ENCODE measurements at regions not wholly inside any gene's neighbourhood (a gene's known extent, or its start where the extent isn't known, plus 50 kb on each side); places are given as distances from the start of the nearest gene placed in this dataset.

- Histone ChIP-seq H4K20me1 (ENCODE audit: control insufficient read depth, extremely low read depth, insufficient read depth, low read length) (no peaks in the 10 kb centered on the region), H3K79me2 (ENCODE audit: control insufficient read depth, insufficient read depth, low read length) (no peaks in the 10 kb centered on the region), H3K36me3 (ENCODE audit: control insufficient read depth, insufficient read depth, low read length) (no peaks in the 10 kb centered on the region), H2AFZ (ENCODE audit: low read length) (no peak overlapping the region), H3K27ac (ENCODE audit: insufficient read depth, low read length) (no peak overlapping the region), H3K4me1 (ENCODE audit: control insufficient read depth, extremely low read depth, insufficient read depth, low read length) (no peaks in the 10 kb centered on the region), H3K4me3 (replicated peaks in 1 of 4; ENCODE audit: control extremely low read depth in 1 of 4, insufficient read depth in 1 of 4, low read depth in 3 of 4, low read length in 4 of 4) (no peak overlapping the region), H3K4me2 (ENCODE audit: extremely low read depth, insufficient read depth, low read length) (no peak overlapping the region), H3K27me3 (ENCODE audit: control insufficient read depth, insufficient read depth, low read length) (no peaks in the 10 kb centered on the region), H3K9ac (ENCODE audit: insufficient read depth, low read length) (no peak overlapping the region), H3K9me3 (ENCODE audit: control insufficient read depth, insufficient read depth, low read depth, low read length) (no peaks in the 10 kb centered on the region)
- DNase-seq (ENCODE audit: low read depth in 2 of 2), result no peak
- TF ChIP-seq CTCF (conservative IDR thresholded peaks at IDR 0.05 in 1 of 2, IDR thresholded peaks at IDR 0.05 in 1 of 2; ENCODE audit: low read depth in 1 of 2, low read length in 2 of 2), result no peak
- TF ChIP-seq EZH2 (IDR thresholded peaks at IDR 0.05; ENCODE audit: low read length, missing control alignments), result no peak
Measured at GRCh38 chr14:95818581-95818980, 58.1 kb upstream of the TUNAR start.

DNA sequence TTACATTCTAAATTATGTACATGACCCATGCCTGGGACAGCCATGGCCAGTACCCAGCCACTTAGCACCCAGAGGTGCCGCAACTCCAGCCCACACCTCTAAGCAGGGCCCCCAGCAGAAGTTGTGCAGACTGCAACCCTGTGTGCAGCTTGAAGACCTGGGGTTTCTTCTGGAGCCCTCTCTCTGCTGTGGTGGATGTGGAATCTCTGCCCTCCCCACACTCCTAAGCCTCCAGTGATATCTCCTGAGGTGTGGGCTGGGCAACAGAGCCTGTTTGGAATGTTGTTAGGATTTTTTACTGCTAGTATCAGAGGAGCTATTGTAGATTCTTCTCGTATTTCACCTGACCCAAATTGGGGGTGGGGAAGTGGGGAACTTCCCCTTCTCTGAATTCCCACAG is 59.4 kb upstream of the TUNAR start:
- H3K4me1 ChIP-seq (ENCODE audit: control insufficient read depth, extremely low read depth, insufficient read depth, low read length), result no peaks in the 10 kb centered on the region
- no peak for TF ChIP-seq EZH2 (IDR thresholded peaks at IDR 0.05; ENCODE audit: low read length, missing control alignments)
- no peak for TF ChIP-seq CTCF (conservative IDR thresholded peaks at IDR 0.05 in 1 of 2, IDR thresholded peaks at IDR 0.05 in 1 of 2; ENCODE audit: low read depth in 1 of 2, low read length in 2 of 2)

GRCh38 chr14:95816539-95816938 is 60.1 kb upstream of the TUNAR start:
- H3K9me3 ChIP-seq (ENCODE audit: control insufficient read depth, insufficient read depth, low read depth, low read length), result no peaks in the 10 kb centered on the region
- no peak overlapping the region for H3K9ac ChIP-seq (ENCODE audit: insufficient read depth, low read length)
- no peaks in the 10 kb centered on the region for H3K4me1 ChIP-seq (ENCODE audit: control insufficient read depth, extremely low read depth, insufficient read depth, low read length)
- H3K4me3 ChIP-seq (replicated peaks in 1 of 4; ENCODE audit: control extremely low read depth in 1 of 4, insufficient read depth in 1 of 4, low read depth in 3 of 4, low read length in 4 of 4), result no peak overlapping the region
- no peak overlapping the region for H2AFZ ChIP-seq (ENCODE audit: low read length)
- H3K4me2 ChIP-seq (ENCODE audit: extremely low read depth, insufficient read depth, low read length), result no peak overlapping the region
- H4K20me1 ChIP-seq (ENCODE audit: control insufficient read depth, extremely low read depth, insufficient read depth, low read length), result no peaks in the 10 kb centered on the region
- H3K79me2 ChIP-seq (ENCODE audit: control insufficient read depth, insufficient read depth, low read length), result no peaks in the 10 kb centered on the region
- no peak overlapping the region for H3K27ac ChIP-seq (ENCODE audit: insufficient read depth, low read length)
- TF ChIP-seq EZH2 (IDR thresholded peaks at IDR 0.05; ENCODE audit: low read length, missing control alignments), result no peak
- TF ChIP-seq CTCF (conservative IDR thresholded peaks at IDR 0.05 in 1 of 2, IDR thresholded peaks at IDR 0.05 in 1 of 2; ENCODE audit: low read depth in 1 of 2, low read length in 2 of 2), result no peak
- H3K36me3 ChIP-seq (ENCODE audit: control insufficient read depth, insufficient read depth, low read length), result no peaks in the 10 kb centered on the region
- no peak for DNase-seq (ENCODE audit: low read depth in 2 of 2)
- H3K27me3 ChIP-seq (ENCODE audit: control insufficient read depth, insufficient read depth, low read length), result no peaks in the 10 kb centered on the region

More for the DNA sequence above, 59.4 kb upstream of the TUNAR start:
- Histone ChIP-seq H4K20me1 (ENCODE audit: control insufficient read depth, extremely low read depth, insufficient read depth, low read length) (no peaks in the 10 kb centered on the region), H3K27ac (ENCODE audit: insufficient read depth, low read length) (no peak overlapping the region), H3K79me2 (ENCODE audit: control insufficient read depth, insufficient read depth, low read length) (no peaks in the 10 kb centered on the region), H3K9me3 (ENCODE audit: control insufficient read depth, insufficient read depth, low read depth, low read length) (no peaks in the 10 kb centered on the region), H3K27me3 (ENCODE audit: control insufficient read depth, insufficient read depth, low read length) (no peaks in the 10 kb centered on the region), H3K4me3 (replicated peaks in 1 of 4; ENCODE audit: control extremely low read depth in 1 of 4, insufficient read depth in 1 of 4, low read depth in 3 of 4, low read length in 4 of 4) (no peak overlapping the region), H3K36me3 (ENCODE audit: control insufficient read depth, insufficient read depth, low read length) (no peaks in the 10 kb centered on the region), H2AFZ (ENCODE audit: low read length) (no peak overlapping the region), H3K9ac (ENCODE audit: insufficient read depth, low read length) (no peak overlapping the region), H3K4me2 (ENCODE audit: extremely low read depth, insufficient read depth, low read length) (no peak overlapping the region)
- no peak for DNase-seq (ENCODE audit: low read depth in 2 of 2)

Measured in fibroblast of lung (primary cell).